HG03139 (cell line): ENCODE measurements at regions not wholly inside any gene's neighbourhood (a gene's known extent, or its start where the extent isn't known, plus 50 kb on each side); places are given as distances from the start of the nearest gene placed in this dataset.

Experiments used
- ATAC-seq: cut with Tn5 transposase; IDR thresholded peaks from one replicate; pipeline ENCODE4 v1.9.1; 2021; ENCODE audit not compliant: unreplicated experiment

GRCh38 chrX:66328950-66329596 is 165.0 kb downstream of the HEPH start:
- no peak for ATAC-seq

DNA sequence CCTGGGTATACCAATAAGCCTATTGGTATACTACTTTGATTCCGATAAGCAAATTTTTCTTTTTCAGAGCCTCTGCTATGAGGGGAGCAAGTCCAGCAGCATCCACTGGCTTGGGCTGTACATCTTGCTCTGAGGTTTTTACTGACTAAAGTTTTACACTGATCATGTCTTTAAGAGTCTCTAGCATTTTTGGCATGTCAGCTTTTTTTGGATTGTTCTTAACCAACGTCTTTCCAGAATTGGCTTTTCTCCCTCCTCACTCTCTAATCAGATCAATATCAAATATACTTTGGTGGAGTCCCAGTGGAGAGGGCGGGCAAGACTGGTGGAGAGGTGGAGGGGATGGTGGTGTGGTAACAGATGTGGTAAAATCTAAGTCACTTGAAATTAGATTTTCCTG is 196.8 kb downstream of the HEPH start:
- no peak for ATAC-seq

- no peak for ATAC-seq
Observed at GRCh38 chrX:66384722-66385121, 220.7 kb downstream of the HEPH start.

DNA sequence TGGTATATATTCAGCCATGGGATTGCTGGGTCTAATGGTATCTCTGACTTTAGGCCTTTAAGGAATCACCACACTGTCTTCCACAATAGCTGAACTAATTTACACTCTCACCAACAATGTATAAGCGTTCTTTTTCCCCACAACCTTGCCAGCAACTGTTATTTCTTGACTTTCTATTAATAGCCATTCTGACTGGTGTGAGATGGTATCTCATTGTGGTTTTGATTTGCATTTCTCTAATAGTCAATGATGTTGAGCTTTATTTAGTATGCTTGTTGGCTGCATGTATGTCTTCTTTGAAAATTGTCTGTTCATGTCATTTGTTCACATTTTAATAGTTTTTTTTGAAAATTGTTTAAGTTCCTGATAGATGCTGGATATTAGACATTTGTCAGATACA is 235.2 kb downstream of the HEPH start:
- no peak for ATAC-seq

- no peak for ATAC-seq
Observed at GRCh38 chrX:66402165-66402564, 236.7 kb downstream of the EDA2R start.

DNA sequence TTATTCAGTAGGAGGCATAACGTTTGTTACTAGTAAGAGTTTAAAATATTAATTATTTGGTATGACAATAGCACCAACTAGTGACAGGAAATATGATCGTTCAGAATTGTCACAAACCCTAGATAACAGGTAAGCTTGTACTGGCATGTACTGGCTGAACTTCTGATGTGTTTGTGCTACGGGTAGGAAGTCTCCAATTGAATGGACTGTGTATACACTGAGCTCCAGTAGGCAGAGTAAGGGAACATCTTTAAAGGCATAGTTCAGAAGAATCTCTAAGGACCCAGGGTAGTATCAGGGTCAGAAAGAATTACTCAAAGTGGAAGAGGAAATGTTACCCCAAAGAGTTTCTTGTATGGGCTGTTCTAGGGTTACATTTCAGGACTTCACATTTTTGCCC is 230.4 kb downstream of the EDA2R start:
- ATAC-seq = peak; percentile 65

DNA sequence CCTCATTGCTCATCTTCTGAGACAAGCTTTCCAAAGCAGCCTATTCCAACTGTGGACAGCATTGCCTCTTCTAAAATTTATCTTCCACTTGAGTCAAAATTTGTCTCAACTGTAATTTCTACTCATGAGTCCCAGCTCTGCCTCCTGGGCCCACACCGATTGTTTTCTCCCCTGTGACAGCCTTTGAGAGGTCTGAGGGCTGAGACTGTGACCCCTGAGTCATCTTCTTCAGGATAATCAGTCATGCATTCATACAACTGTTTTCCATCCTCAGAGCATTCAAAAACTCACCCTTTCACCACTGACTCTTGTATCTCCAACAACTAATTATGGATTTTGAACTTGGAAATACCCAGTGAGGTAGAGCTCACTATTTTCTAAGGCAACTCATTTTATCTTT is 228.1 kb downstream of the EDA2R start:
- no peak for ATAC-seq
